Uterus (tissue), 3 donors: ENCODE measurements at regions not wholly inside any gene's neighbourhood (a gene's known extent, or its start where the extent isn't known, plus 50 kb on each side); places are given as distances from the start of the nearest gene placed in this dataset.
A peak's percentile ranks its signal among the peaks of the same experiment; 100 is the strongest.

Source experiments
- DNase-seq, 2 donors: peaks; one replicate each; pipeline ENCODE4 v3.0.0-alpha.2; 2019 to 2020
- H3K27ac ChIP-seq, 2 donors: fragments of 200-600 bp; sonication (generic); 1 replicate in 1 of 2; 2 replicates in 1 of 2; pipeline ENCODE4 v1.5.1; 2016 to 2018
- H3K27me3 ChIP-seq, 2 donors: fragments of 200-600 bp; sonication (generic); one replicate each; pipeline ENCODE4 v1.5.1; 2018 to 2019; ENCODE audit warnings: control low read depth in 1 of 2
- H3K36me3 ChIP-seq, 2 donors: fragments of 200-600 bp; sonication (generic); one replicate each; pipeline ENCODE4 v1.5.1; 2019; ENCODE audit warnings: control low read depth in 1 of 2
- H3K4me1 ChIP-seq, 2 donors: fragments of 200-600 bp; sonication (generic); one replicate each; pipeline ENCODE4 v1.5.1; 2018 to 2019; ENCODE audit warnings: control low read depth in 1 of 2
- H3K4me3 ChIP-seq, 2 donors: fragments of 200-600 bp; sonication (generic); 1 replicate in 1 of 2; 2 replicates in 1 of 2; pipeline ENCODE4 v1.5.1; 2018 to 2019; ENCODE audit warnings: mild to moderate bottlenecking in 1 of 2
- H3K9me3 ChIP-seq, 2 donors: fragments of 200-600 bp; sonication (generic); one replicate each; pipeline ENCODE4 v1.5.1; 2019; ENCODE audit warnings: control low read depth in 1 of 2
- CTCF ChIP-seq, 4 experiments: fragments of 200-600 bp in 2 of 4; fragments of 450-650 bp in 2 of 4; sonication (generic) in 2 of 4; IDR thresholded peaks; one replicate each; pipeline ENCODE4 v1.5.1; 2016 to 2019; ENCODE audit warnings: antibody characterized with exemption in 4 of 4, mild to moderate bottlenecking in 2 of 4, moderate library complexity in 1 of 4
- POLR2A ChIP-seq, 2 donors: fragments of 450-650 bp; IDR thresholded peaks; one replicate each; pipeline ENCODE4 v1.6.1; 2016; ENCODE audit warnings: antibody characterized with exemption in 2 of 2, mild to moderate bottlenecking in 1 of 2, moderate library complexity in 1 of 2
- intact Hi-C: fragments of 100-400 bp; cut with DNase I; formaldehyde crosslinking; loops from one replicate; pipeline ENCODE4 v1.15.1; 2023; ENCODE audit warnings: low total_unique reads
- donor health status: DM: yes; HTN: yes; CAD: no.

DNA sequence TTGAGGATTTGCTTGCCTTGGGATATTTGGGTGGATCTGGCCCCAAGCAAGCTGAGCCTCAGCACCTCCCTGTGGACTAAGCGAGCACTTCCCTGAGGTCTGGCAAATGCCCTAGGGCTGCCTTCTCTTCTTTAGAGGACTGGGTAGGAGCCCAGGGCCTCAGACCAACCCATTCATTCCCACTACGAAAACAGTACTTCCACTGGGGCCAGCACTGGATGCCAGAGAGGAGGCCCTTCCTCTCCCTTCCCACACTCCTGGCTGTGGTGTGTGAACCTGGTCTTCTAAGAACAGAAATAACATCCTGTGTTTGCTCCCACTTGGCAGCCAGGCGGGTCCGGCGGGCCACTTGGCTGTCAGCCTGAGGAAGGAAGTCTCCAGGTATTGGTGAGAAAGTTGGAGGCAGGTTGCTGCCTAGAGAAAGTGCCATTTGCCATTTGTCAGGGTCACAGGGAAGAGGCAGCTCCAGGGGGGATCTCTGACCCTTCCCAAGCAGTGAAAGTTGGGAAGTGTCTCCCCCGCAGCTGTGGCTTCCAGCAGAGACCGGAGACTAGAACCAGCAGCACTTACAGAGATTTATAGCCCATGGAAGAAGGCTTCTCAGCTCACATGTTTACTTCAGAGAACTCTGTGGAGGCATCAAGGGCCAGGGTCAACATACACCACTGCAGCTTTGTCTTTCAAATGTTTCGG, 323.5 kb downstream of the SIPA1L2 start:
- no peaks in the 10 kb centered on the region for H3K9me3 ChIP-seq
- peaks cover 0 to 7% of the 10 kb centered on the region in 2 donors for H3K4me1 ChIP-seq
- TF ChIP-seq POLR2A (IDR thresholded peaks at IDR 0.05) (no peak), CTCF (IDR thresholded peaks at IDR 0.05) (no peak)
- intact Hi-C loops: no loop called here
- peak overlapping the region; percentile 43 to 45 for H3K27ac ChIP-seq
- DNase-seq: peak; percentile 30 to 38
- no peak overlapping the region for H3K4me3 ChIP-seq
- no peaks in the 10 kb centered on the region for H3K36me3 ChIP-seq
- no peaks in the 10 kb centered on the region for H3K27me3 ChIP-seq

DNA sequence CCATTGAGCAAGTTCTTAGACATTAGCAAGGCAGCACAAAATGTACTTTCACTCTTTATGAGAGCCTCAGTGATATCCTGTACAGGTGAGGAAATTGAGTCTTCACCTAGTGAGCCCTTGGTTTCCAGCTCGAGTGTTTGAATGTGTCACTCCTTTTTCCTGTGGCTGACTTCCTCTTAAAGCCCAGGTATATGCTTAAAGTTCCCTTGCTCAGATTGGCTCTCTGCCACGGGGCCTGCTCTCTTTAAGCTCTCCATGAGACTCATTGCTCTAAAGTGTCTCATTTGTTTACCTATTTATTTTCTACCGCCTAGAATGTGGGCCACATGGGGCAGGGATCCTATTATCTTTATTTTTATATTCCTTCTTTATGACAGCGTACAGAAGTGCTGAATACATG, 324.9 kb downstream of the SIPA1L2 start:
- Histone ChIP-seq H3K9me3 (no peaks in the 10 kb centered on the region), H3K27ac (no peak overlapping the region), H3K36me3 (no peaks in the 10 kb centered on the region), H3K27me3 (no peaks in the 10 kb centered on the region), H3K4me3 (no peak overlapping the region), H3K4me1 (peaks cover 0 to 7% of the 10 kb centered on the region in 2 donors)
- intact Hi-C loops: no loop called here
- TF ChIP-seq CTCF (IDR thresholded peaks at IDR 0.05): no peak
- no peak for TF ChIP-seq POLR2A (IDR thresholded peaks at IDR 0.05)
- DNase-seq: no peak

DNA sequence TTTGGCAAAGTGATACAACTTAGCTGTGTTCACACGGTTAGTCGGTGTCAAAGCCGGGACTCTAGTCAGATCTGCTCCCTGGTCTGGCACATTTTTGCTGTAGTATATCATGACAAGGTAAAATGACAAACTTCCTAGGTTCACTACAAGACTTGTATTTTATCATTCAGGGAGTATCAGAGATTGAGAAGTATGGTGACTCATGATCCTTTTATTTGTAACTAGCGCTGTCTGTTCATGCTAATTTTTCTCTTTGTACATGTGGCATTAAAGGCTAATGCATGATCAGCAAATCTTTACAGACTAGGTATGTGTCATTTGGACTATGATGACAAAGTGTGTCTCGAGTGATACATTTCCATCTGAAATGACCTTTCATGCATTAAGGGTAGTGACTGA, 326.7 kb downstream of the SIPA1L2 start:
- no peaks in the 10 kb centered on the region for H3K36me3 ChIP-seq
- H3K27ac ChIP-seq: no peak overlapping the region
- H3K4me3 ChIP-seq: no peak overlapping the region
- intact Hi-C loops: no loop called here
- TF ChIP-seq CTCF (IDR thresholded peaks at IDR 0.05) (no peak), POLR2A (IDR thresholded peaks at IDR 0.05) (no peak)
- DNase-seq: no peak
- H3K27me3 ChIP-seq: no peaks in the 10 kb centered on the region
- peaks cover 0 to 7% of the 10 kb centered on the region in 2 donors for H3K4me1 ChIP-seq
- no peaks in the 10 kb centered on the region for H3K9me3 ChIP-seq

- peaks cover 0 to 7% of the 10 kb centered on the region in 2 donors for H3K4me1 ChIP-seq
- intact Hi-C loops: no loop called here
- H3K9me3 ChIP-seq: no peaks in the 10 kb centered on the region
- H3K27me3 ChIP-seq: no peaks in the 10 kb centered on the region
- no peak overlapping the region for H3K4me3 ChIP-seq
- DNase-seq: no peak
- no peak overlapping the region for H3K27ac ChIP-seq
- TF ChIP-seq CTCF (IDR thresholded peaks at IDR 0.05) (no peak), POLR2A (IDR thresholded peaks at IDR 0.05) (no peak)
- H3K36me3 ChIP-seq: no peaks in the 10 kb centered on the region
Measured at GRCh38 chr1:232302376-232303221, 327.3 kb downstream of the SIPA1L2 start.

DNA sequence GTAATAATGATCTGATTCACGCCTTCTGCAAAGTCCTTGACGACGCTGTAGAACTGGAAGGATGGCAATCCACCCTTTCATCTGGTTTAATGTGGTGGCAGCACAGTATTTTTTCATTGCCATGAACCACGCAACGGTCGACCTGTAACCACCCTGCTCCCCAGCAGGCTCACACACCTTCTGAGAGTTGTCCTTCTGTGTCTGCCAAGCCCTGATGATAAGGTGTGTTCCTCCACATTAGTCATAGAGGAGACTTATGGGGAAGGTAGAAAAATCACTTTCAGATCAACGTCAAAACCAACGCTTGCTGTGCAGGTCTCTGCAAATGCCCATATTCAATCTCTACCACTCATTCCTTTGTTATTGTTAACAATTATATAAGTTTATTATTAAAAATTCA, 328.7 kb downstream of the SIPA1L2 start:
- Histone ChIP-seq H3K36me3 (no peaks in the 10 kb centered on the region), H3K9me3 (no peaks in the 10 kb centered on the region), H3K4me3 (no peak overlapping the region), H3K27me3 (no peaks in the 10 kb centered on the region), H3K4me1 (peaks cover 0 to 3% of the 10 kb centered on the region in 2 donors), H3K27ac (no peak overlapping the region)
- intact Hi-C loops: no loop called here
- DNase-seq: no peak
- TF ChIP-seq CTCF (IDR thresholded peaks at IDR 0.05): no peak
- TF ChIP-seq POLR2A (IDR thresholded peaks at IDR 0.05): no peak
